HUDEP-2 (cell line): ENCODE measurements at regions not wholly inside any gene's neighbourhood (a gene's known extent, or its start where the extent isn't known, plus 50 kb on each side); places are given as distances from the start of the nearest gene placed in this dataset.
"Not testable (repeated sequence)": the region's sequence is repeated elsewhere in the genome, so short reads cannot be mapped to it uniquely, and the experiment has no call there.

Experiments
- DNase-seq, 76 experiments: peaks; one replicate each; lab custom pipeline; 2025; ENCODE audit not compliant: unreplicated experiment in 76 of 76; lab: John Stamatoyannopoulos, UW

DNA sequence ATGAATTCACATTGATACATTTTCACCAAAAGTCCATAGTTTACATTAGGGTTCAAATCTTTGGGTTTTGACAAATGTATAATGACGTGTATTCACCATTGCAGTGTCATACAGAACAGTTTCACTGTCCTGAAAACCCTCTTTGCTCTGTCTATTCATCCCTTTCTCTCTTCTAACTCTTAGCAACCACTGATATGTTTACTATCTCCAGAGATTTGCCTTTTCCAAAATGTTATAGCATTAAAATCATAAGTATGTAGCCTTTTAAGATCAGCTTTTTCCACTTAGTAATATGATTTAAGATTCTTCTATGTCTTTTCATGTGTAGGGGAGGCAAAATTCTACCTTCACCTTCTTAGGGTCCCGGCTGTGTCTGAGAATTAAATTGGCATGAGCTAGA is 203.8 kb downstream of the TPRG1 start:
- no peak for DNase-seq

DNA sequence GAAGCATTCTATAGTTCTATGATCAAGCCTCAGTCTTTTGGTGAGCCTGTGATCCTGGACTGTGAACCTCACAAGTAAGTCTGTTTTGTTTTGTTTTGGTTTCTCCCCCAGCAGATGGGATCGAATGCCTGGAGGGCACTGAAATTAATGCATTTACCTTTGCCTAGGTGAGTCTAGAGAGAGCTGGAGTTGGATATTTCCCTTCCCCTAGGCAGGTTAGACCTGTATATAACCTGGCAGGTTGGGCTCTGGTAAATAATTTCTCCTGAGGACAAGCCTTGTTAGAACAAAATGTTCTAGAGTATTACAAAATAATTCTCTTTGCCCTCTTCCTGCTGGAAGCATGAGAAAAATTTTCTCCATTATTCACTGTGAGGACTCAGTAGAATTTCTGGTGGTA is 211.9 kb downstream of the TPRG1 start:
- DNase-seq: no peak

DNA sequence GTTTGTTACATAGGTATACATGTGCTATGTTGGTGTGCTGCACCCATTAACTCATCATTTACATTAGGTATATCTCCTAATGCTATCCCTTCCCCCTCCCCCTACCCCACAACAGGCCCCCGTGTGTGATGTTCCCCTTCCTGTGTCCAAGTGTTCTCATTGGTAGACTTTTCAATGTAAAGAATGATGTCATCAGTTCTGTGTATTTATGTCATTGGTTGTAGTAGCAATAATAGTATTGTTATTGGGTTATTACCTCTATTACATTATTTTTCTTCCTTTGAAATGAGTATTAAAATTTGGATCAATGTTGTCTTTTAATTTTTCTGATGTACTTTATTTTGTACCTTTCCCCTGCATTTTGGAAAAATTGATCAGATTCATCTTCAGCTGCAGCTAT is 214.1 kb downstream of the TPRG1 start:
- DNase-seq: not testable (repeated sequence)

DNA sequence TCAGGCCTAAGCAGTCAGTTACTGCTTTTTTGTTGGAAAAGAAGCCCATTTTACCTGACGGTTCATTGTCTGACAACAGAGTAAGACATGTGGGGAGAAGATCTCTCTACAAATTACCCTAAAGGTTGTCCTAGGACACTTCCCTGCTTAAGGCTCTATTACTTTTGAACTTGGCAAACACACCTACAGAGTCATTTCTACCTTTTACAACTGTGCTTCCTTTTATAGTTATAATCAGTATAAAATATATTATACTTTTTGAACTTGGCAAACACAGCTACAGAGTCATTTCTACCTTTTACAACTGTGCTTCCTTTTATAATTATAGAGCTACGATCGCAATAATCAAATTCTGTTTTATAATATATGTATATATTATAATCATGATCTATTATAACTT is 215.0 kb downstream of the TPRG1 start:
- no peak for DNase-seq

DNA sequence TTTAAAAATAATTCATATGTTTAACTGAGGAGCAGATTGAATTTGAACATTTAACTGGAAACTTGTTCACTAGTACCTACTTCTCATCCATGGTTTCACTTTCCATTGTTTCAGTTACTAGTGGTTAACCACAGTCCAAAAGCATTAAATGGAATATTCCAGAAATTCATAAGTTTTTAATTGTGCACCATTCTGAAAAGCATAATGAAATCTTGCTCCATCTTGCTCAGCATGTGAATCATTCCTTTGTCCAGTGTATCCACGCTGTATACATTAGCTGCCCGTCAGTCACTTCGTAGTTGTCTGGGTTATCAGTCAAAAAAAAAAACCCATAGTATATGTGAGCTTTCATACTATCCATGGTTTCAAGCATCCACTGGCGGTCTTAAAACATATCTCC is 217.6 kb downstream of the TPRG1 start:
- DNase-seq: no peak

DNA sequence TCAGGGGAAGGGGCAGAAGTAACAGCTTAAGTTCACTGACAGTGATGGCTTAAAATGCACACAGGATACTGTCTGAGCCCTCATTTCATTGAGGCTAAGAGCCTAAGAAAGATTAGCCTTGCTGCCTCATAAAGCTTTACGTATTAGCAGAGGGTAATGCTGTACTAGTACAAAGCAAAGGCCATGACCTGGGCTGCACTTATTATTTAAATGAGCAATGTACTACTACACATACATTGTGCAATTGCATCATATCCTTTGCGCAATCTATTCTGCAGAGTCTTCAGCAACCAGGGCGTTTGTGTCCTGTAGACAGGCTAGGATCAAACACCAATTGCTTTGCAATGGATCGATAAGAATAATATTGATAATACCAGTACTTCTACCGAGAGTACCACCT is 221.8 kb downstream of the TPRG1 start:
- DNase-seq: no peak

DNA sequence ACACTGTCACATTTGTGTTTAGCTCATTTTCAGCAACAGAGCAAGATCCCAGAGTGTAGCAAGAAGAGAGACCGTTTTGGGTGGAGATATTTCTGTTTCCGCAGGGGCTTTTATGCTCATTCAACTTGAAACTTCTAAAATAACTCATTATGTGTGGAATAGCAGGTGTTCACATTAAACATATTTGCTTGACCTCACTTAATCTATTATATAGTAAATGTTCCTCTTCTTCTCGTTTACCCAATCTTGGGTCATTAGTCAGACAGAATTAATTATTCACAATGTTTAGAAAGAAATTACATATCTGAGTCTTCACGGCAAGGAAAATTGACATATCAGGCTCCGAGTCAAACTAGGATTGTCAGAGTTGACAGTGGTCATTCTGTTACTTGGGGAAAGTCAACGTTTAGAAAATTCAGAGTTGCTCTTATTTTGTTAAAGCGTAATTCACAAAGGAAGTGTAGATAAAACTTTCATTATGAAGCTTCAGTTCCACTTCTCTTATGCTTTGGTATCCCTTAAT is 222.9 kb downstream of the TPRG1 start:
- DNase-seq: no peak

DNA sequence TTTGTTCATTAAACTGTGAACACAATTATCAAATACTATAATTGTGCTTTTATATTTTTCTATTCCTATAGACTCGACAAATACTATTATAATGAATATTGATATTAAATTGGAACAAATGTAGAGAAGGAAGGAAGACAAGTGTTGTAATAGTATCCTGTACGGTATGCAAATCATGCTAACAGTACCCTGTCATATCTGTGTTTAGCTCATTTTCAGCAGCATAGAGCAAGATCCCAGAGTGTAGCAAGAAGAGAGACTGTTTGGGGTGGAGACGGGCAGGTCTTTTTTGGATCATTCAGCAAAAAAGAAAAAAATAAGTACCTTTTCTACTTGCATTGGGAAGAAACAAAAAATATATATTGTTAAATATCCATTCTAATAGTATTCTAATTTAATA is 224.1 kb downstream of the TPRG1 start:
- no peak for DNase-seq

DNA sequence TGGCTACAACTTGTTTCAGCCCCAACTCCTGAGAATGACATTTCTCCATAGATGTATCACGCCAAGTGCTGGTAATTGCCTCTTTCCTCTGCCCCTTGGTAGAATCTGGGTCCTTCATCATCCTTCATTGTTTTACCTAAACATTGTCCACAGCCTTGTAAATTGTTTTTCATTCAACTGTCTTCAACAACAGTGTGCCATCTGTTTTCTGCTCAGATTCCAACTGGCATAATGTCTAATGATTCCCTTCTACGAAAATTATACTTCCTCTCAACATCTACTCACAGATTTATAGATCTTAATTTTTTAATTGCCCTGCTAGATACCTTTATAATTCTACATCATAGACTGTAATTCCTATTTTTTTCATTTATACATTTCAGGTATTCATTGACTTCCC is 226.9 kb downstream of the TPRG1 start:
- DNase-seq: no peak

DNA sequence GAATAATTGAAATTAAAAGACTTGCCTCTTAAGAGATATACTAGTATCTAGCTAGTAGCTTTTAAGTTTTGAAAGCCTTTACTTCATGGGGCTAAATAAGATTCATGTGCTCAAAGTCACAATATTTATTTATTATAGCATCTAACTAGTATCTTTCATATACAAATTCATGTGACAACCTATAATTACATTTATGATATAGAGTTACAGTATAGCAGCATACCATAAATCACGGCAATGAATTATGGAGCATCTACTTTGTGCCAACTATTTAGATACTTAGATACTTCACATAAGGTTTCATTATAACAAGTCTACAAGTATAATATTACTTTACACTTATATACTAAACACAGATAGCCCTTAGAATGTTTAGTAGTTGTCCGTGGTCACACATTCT is 229.4 kb downstream of the TPRG1 start:
- no peak for DNase-seq

DNA sequence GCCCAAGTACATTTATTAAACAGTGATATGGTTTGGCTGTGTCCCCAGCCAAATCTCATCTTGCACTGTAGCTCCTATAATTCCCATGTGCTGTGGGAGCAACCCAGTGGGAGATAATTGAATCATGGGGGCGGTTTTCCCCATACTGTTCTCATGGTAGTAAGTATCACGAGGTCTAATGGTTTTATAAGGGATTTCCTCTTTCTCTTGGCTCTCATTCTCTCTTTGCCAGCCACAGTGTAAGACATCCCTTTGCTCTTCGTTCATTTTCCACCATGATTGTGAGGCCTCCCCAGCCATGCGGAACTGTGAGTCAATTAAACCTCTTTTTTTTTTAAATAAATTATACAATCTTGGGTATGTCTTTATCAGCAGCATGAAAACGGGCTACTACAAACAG is 228.0 kb upstream of the TP63 start:
- DNase-seq: no peak

DNA sequence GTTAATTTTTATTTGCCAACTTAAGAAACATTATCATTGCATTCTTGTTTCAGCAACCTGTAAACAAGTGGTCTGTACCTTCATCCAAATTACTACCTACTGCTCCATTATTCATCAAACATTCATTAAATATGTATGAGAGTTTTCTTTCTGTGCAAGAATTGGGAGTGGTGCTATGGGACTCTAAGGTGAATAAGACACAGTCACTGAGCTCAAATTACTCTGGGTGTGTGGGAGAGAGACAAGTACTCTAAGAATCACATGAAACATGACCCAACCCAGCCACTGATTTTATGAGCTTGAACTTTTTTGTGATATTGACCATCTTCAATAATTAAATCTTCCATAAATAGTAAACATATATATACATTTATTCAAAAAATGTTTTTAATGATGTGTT is 227.2 kb upstream of the TP63 start:
- no peak for DNase-seq

DNA sequence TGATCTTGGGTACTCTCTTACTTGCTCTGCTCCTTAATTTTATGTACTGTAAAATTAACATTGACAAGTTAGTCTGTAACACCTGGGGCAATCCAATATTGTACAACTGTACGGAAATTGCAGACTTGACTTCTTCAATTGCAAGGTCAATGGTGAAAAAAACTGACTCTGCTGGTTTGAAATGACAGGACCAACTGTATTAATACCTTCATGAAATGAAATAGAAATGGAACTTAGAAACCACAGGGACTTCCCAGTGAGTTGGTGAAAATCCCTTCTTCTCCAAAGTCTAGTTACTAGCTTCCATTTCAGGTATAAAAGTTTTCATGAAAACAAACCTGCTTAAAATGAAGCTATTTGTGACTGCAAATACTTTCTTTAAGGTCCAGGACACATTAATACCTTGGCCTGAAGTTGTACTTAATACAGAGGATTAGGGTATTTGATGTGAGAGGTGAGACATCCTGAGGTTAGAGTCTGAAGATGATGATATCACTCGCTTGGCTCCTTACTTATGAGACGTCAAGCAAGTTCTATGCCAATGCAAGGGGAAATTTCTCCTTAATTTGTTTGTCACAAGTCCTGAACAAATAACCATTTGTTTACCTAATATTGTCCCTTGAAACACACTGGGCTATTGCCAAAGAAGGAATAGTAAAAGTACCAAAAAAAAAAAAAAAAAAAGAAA is 226.2 kb upstream of the TP63 start:
- DNase-seq: no peak

DNA sequence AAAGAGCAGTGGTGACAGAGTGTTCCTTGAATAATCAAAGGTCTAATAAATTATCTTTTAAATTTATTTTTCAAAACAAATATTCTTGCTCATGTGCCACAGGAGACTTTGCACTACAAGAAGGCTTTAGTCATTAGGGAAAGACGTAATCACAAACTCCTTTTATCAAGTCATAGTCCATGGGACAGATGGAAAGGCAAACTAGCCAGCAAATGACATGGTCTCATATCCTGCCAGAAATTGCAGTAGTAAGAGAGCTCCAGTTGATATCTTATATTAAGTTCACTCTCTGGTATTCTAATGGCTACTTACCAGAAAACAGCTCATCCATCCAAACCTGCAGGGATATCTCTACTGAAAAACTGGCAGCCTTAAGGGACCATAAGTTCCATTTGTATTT is 225.0 kb upstream of the TP63 start:
- DNase-seq: no peak

DNA sequence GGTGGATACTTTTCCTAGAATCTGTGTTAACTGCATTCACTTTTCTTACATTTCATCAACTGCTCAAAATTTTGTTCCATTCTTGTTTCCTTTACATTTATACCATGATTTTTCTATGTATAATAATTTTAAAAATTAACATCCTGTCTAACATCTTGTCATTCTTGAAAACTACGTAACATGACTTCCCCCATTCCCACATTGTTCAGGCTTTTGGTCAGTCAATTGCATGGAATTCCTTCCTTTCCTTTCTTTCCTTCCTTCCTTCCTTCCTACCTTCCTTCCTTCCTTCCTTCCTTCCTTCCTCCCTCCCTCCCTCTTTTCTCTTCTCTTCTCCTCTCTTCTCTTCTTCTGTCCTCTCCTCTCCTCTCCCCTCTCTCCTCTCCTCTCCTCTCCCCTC is 220.7 kb upstream of the TP63 start:
- no peak for DNase-seq

DNA sequence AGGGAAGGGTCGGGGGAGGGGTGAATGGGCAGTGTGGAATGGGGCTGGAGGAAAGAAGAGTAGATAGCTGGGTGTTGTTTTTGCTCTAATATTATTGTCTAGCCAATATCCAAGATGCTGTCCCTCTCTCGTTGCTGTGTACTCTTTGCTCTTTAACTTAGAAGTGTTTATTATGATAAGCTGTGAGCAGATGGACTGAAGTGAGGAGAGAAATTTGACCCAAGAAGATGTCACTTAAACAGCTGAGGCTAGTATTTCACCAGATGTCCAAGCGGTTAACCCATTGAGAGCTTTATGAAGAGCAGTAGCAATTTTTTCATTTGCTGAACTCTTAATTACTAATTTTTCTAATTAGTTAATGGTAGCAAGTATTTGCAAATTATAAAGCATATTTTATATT is 212.2 kb upstream of the TP63 start:
- no peak for DNase-seq

DNA sequence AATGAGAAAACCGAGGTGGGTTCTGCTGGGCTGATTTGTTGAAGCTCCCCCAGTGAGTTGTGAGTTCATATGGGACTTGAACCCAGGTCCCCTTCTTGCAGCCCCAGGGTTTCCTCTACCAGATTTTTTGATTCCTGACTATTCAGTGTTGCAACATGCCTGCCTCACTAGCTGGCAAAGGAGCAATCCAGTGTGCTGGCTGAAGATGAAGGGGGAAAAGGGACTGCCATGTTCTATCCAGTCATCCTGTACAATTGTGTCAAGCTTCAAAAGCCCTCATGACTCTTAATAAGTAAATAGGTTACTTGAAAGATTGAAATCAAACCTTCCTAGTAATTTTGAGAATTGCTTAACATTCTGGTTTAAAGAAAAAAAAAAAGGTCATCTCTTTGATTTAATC is 211.5 kb upstream of the TP63 start:
- DNase-seq: no peak

DNA sequence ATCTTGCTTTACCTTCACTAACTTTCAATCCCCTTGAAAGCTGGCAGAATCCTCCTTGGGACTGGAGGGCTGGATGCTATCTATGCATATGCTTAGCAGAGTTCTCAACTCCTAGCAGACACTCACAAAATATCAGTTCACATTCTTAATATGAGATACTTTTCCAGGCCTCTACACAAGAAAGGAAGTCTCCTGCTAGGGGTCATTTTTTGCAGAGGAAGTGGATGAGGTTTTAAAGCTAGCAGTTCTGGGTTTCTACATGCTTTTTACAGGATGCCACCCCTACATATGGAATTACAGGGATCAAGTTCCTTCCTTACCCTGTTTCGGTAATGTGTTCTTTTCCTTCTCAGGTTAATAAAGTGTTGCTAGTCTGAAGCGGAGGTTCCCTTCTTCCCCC is 206.3 kb upstream of the TP63 start:
- DNase-seq: no peak

DNA sequence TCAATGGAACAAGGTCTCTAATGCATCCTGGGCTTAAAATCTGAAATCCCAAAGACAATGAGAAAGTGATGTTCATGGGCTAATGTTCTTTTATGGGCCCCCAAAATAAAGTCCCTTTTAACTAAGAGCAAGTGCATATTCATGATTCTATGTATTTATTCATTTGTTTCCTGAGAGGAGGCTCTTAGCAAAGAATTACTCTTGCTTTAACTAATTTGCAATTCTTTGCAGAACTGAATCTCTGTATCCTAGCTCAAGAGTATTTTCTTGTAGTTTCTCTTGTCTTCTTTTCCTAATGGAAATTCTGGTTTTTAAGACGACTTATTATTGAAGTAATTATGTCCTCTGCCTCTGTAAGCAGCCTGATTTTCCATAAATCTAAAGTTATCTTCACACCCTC is 202.2 kb upstream of the TP63 start:
- no peak for DNase-seq

DNA sequence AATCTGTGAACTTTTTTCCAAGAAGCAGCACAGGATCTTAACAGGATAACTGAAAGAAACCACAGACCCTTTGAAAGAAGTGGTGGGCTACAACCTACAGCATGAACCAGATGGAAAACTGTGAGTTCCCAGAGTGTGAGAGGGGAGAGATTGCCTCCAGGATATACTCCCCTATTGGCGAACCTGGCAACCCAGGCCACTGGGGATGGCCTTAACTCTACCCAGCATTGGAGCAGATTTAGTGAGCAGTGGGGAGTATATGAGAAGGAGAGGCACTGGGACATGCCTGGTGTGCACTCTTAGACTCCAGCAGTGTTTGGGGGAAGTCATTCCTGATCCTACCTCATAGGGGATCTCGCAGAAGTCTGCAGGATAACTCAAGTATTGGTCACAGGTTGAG is 201.0 kb upstream of the TP63 start:
- no peak for DNase-seq

DNA sequence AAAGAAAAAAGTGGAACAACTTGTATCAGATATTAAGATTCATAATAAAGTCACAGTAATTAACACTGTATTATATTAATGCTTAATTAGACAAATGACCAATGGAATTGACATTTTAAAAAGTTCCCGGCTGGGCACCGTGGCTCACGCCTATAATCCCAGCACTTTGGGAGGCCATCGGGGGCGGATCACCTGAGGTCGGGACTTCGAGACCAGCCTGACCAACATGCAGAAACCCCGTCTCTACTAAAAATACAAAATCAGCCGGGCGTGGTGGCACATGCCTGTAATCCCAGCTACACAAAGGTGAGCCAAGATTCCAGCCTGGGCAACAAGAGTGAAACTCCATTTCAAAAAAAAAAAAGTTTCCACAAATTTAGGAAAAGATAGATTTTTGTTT is 188.9 kb upstream of the TP63 start:
- not testable (repeated sequence) for DNase-seq

DNA sequence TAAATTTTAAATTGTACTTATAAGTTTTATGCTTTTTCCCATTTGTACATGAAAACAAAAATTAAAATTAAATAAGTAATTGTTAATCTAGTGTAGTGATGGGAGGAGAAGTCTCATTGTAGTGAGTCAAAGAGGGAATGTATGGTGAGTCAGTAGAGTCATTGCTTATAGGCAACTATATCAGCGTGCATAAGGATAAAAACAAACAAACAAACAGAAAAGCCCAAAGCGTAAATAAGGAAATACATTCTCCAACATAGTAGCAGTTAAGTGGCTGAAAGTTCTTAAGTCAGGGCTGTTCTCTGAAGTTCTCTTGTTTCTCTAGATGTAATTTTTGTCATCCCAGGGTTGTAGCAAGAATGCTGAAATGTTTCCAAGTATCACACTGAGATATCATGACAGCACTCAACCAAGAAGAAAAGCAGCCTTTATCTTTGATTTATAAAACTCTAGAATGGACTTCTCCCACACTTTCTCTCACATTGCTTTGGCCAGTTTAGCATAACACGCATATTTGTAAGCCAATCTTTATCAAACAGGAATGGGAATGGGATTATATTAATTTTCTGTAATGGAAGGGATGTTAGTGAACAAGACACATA is 184.1 kb upstream of the TP63 start:
- no peak for DNase-seq

DNA sequence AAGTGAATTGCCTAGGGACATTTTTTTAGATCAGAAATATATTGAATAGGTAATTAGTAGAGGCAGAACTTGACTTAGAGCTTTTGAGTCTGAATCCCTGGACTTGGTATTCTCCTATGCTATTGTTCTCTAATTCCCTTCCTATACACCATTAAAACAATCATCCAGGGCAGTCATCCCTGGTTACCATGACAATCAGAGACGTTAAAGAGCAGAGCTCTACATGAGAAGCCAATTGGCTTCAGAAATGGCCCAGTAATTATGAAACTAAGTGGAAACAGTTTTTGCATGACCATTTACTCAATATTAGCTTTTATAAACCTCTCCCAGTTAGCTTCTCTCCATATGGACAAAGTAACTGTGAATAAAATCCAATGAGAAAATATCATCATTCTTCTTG is 182.1 kb upstream of the TP63 start:
- no peak for DNase-seq
